HepG2 (cell line): ENCODE measurements at regions not wholly inside any gene's neighbourhood (a gene's known extent, or its start where the extent isn't known, plus 50 kb on each side); places are given as distances from the start of the nearest gene placed in this dataset.

Experiments
- HDAC2 ChIP-seq: sonication (generic); formaldehyde crosslinking; IDR thresholded peaks from 2 replicates; pipeline ENCODE4 v1.4.0; 2020; ENCODE audit warnings: missing genetic modification reagents
- POLR2AphosphoS5 ChIP-seq: IDR thresholded peaks from 2 replicates; pipeline ENCODE4 v1.6.1; 2012; ENCODE audit warnings: low read depth, low read length
- PRDM15 ChIP-seq: sonication (generic); formaldehyde crosslinking; IDR thresholded peaks from 2 replicates; pipeline ENCODE4 v1.4.0; 2020; ENCODE audit warnings: missing genetic modification reagents

- no peak for TF ChIP-seq PRDM15
- TF ChIP-seq POLR2AphosphoS5 = no peak
- TF ChIP-seq HDAC2 (CRISPR knock-in tag) = no peak
These were observed 102.4 kb upstream of the SOX1 start for GRCh38 chr13:111964411-111965035.
